Duodenal mucosa (tissue), 2 donors: ENCODE measurements at regions not wholly inside any gene's neighbourhood (a gene's known extent, or its start where the extent isn't known, plus 50 kb on each side); places are given as distances from the start of the nearest gene placed in this dataset.

Source experiments
- H3K27ac ChIP-seq: one replicate; pipeline ENCODE4 v1.7.0; 2013; ENCODE audit warnings: low read depth, low read length
- H3K27me3 ChIP-seq, 2 donors: one replicate each; pipeline ENCODE4 v1.7.0; 2013; ENCODE audit warnings: low read length in 2 of 2, control low read depth in 1 of 2; ENCODE audit not compliant: insufficient read depth in 2 of 2, control insufficient read depth in 1 of 2
- H3K36me3 ChIP-seq, 2 donors: one replicate each; pipeline ENCODE4 v1.7.0; 2013; ENCODE audit warnings: low read length in 2 of 2, control low read depth in 1 of 2; ENCODE audit not compliant: insufficient read depth in 2 of 2, control insufficient read depth in 1 of 2
- H3K4me1 ChIP-seq, 2 donors: one replicate each; pipeline ENCODE4 v1.7.0; 2013; ENCODE audit warnings: low read length in 2 of 2, control low read depth in 1 of 2; ENCODE audit not compliant: insufficient read depth in 2 of 2, control insufficient read depth in 1 of 2
- H3K4me3 ChIP-seq, 2 donors: one replicate each; pipeline ENCODE4 v1.7.0; 2013; ENCODE audit warnings: low read length in 2 of 2, low read depth in 1 of 2
- H3K9ac ChIP-seq, 2 donors: one replicate each; pipeline ENCODE4 v1.7.0; 2013; ENCODE audit warnings: low read length in 2 of 2, low read depth in 1 of 2
- H3K9me3 ChIP-seq, 2 donors: one replicate each; pipeline ENCODE4 v1.7.0; 2013; ENCODE audit warnings: low read length in 2 of 2, control low read depth in 1 of 2; ENCODE audit not compliant: control insufficient read depth in 1 of 2

GRCh38 chr16:86962259-86962658 is 354.9 kb downstream of the C16orf95 start:
- Histone ChIP-seq H3K9ac (no peak overlapping the region), H3K4me1 (no peaks in the 10 kb centered on the region), H3K4me3 (no peak overlapping the region), H3K27me3 (peaks cover 3 to 5% of the 10 kb centered on the region in 2 donors), H3K36me3 (no peaks in the 10 kb centered on the region), H3K9me3 (no peaks in the 10 kb centered on the region), H3K27ac (no peak overlapping the region)

- H3K36me3 ChIP-seq = no peaks in the 10 kb centered on the region
- no peak overlapping the region for H3K4me3 ChIP-seq
- H3K27ac ChIP-seq = no peak overlapping the region
- H3K9ac ChIP-seq = no peak overlapping the region
- H3K4me1 ChIP-seq = no peaks in the 10 kb centered on the region
- no peaks in the 10 kb centered on the region for H3K9me3 ChIP-seq
- peaks cover 3 to 5% of the 10 kb centered on the region in 2 donors for H3K27me3 ChIP-seq
Observed at GRCh38 chr16:86962913-86963312, 354.3 kb downstream of the C16orf95 start.

GRCh38 chr16:86963600-86964575 is 353.3 kb downstream of the C16orf95 start:
- no peak overlapping the region for H3K27ac ChIP-seq
- H3K4me3 ChIP-seq = no peak overlapping the region
- H3K27me3 ChIP-seq = peaks cover 0 to 5% of the 10 kb centered on the region in 2 donors
- H3K9ac ChIP-seq = no peak overlapping the region
- no peaks in the 10 kb centered on the region for H3K4me1 ChIP-seq
- no peaks in the 10 kb centered on the region for H3K9me3 ChIP-seq
- no peaks in the 10 kb centered on the region for H3K36me3 ChIP-seq

GRCh38 chr16:86964796-86965241 is 352.4 kb downstream of the C16orf95 start:
- Histone ChIP-seq H3K9me3 (no peaks in the 10 kb centered on the region), H3K9ac (no peak overlapping the region), H3K27ac (no peak overlapping the region), H3K4me1 (no peaks in the 10 kb centered on the region), H3K4me3 (no peak overlapping the region), H3K36me3 (no peaks in the 10 kb centered on the region), H3K27me3 (peaks cover 0 to 3% of the 10 kb centered on the region in 2 donors)

- Histone ChIP-seq H3K27me3 (no peaks in the 10 kb centered on the region), H3K36me3 (no peaks in the 10 kb centered on the region), H3K4me1 (no peaks in the 10 kb centered on the region), H3K9me3 (no peaks in the 10 kb centered on the region), H3K9ac (no peak overlapping the region), H3K27ac (no peak overlapping the region), H3K4me3 (no peak overlapping the region)
Observed at GRCh38 chr16:86965331-86965730, 351.9 kb downstream of the C16orf95 start.

GRCh38 chr16:86965840-86966550 is 351.2 kb downstream of the C16orf95 start:
- no peaks in the 10 kb centered on the region for H3K36me3 ChIP-seq
- H3K9me3 ChIP-seq = no peaks in the 10 kb centered on the region
- no peaks in the 10 kb centered on the region for H3K27me3 ChIP-seq
- H3K4me3 ChIP-seq = no peak overlapping the region
- no peaks in the 10 kb centered on the region for H3K4me1 ChIP-seq
- no peak overlapping the region for H3K9ac ChIP-seq
- H3K27ac ChIP-seq = no peak overlapping the region

GRCh38 chr16:86966777-86967176 is 350.4 kb downstream of the C16orf95 start:
- Histone ChIP-seq H3K9ac (no peak overlapping the region), H3K9me3 (no peaks in the 10 kb centered on the region), H3K27me3 (no peaks in the 10 kb centered on the region), H3K4me3 (no peak overlapping the region), H3K36me3 (no peaks in the 10 kb centered on the region), H3K27ac (no peak overlapping the region), H3K4me1 (no peaks in the 10 kb centered on the region)

- Histone ChIP-seq H3K36me3 (no peaks in the 10 kb centered on the region), H3K9ac (no peak overlapping the region), H3K4me1 (no peaks in the 10 kb centered on the region), H3K27me3 (no peaks in the 10 kb centered on the region), H3K4me3 (no peak overlapping the region), H3K9me3 (no peaks in the 10 kb centered on the region), H3K27ac (no peak overlapping the region)
Observed at GRCh38 chr16:86968866-86969265, 348.3 kb downstream of the C16orf95 start.

GRCh38 chr16:86969716-86970115 is 347.5 kb downstream of the C16orf95 start:
- Histone ChIP-seq H3K36me3 (no peaks in the 10 kb centered on the region), H3K9ac (no peak overlapping the region), H3K4me1 (no peaks in the 10 kb centered on the region), H3K9me3 (no peaks in the 10 kb centered on the region), H3K27me3 (no peaks in the 10 kb centered on the region), H3K4me3 (no peak overlapping the region), H3K27ac (no peak overlapping the region)

- Histone ChIP-seq H3K27ac (no peak overlapping the region), H3K9ac (no peak overlapping the region)
Observed at GRCh38 chr16:86970279-86970678, 346.9 kb downstream of the C16orf95 start.

More at GRCh38 chr16:86970279-86970678, 346.9 kb downstream of the C16orf95 start:
- Histone ChIP-seq H3K36me3 (no peaks in the 10 kb centered on the region), H3K4me1 (no peaks in the 10 kb centered on the region), H3K9me3 (no peaks in the 10 kb centered on the region), H3K27me3 (no peaks in the 10 kb centered on the region), H3K4me3 (no peak overlapping the region)
